GM19025 (cell line): ENCODE measurements at regions not wholly inside any gene's neighbourhood (a gene's known extent, or its start where the extent isn't known, plus 50 kb on each side); places are given as distances from the start of the nearest gene placed in this dataset.

ENCODE experiments used
- ATAC-seq: cut with Tn5 transposase; IDR thresholded peaks from one replicate; pipeline ENCODE4 v1.9.1; 2021; ENCODE audit warnings: mild to moderate bottlenecking, low read depth, moderate library complexity; ENCODE audit not compliant: unreplicated experiment

DNA sequence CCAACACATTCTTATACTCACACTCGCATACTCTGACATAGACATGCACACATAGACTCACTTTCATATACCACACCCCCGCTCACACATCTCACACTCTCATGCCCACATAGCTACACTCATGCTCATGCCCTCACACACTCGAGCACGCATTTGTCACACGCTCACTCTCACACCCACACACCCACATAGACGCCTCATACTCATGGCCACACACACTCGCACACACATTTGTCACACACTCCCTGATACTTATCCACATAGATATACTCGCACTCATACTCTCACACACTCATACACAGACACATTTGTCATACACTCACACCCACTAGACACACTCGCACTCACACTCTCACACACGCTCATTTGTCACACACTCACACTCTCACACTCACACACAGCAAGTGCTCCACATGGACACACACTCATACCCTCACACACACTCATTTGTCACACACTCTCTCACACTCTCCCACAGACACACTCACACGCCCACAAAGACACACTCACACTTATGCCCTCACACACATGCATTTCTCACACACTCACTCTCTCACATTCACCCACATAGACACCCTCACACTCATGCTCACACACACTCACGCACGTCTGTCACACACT lies 50.9 kb downstream of the TNP1 start:
- ATAC-seq, result no peak

DNA sequence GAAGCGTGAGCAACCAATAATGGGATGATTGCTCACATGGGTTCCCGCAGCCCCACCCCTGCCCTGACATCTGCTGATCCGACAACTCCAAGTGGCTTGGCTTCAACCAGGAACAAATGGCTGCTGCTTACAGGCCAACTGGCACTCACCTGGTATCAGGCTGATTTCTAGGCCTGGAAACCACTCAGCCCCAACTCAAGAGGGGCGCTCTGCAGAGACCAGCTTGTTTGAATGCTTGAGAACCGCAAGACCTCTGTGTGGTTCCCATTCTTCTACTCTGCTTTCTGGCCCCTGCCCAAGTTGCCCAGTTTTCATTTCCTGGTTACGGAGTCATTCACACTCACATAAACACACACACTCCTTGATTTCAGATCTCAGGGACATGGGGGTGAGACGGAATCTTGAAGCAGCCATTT lies 52.0 kb downstream of the TNP1 start:
- no peak for ATAC-seq

DNA sequence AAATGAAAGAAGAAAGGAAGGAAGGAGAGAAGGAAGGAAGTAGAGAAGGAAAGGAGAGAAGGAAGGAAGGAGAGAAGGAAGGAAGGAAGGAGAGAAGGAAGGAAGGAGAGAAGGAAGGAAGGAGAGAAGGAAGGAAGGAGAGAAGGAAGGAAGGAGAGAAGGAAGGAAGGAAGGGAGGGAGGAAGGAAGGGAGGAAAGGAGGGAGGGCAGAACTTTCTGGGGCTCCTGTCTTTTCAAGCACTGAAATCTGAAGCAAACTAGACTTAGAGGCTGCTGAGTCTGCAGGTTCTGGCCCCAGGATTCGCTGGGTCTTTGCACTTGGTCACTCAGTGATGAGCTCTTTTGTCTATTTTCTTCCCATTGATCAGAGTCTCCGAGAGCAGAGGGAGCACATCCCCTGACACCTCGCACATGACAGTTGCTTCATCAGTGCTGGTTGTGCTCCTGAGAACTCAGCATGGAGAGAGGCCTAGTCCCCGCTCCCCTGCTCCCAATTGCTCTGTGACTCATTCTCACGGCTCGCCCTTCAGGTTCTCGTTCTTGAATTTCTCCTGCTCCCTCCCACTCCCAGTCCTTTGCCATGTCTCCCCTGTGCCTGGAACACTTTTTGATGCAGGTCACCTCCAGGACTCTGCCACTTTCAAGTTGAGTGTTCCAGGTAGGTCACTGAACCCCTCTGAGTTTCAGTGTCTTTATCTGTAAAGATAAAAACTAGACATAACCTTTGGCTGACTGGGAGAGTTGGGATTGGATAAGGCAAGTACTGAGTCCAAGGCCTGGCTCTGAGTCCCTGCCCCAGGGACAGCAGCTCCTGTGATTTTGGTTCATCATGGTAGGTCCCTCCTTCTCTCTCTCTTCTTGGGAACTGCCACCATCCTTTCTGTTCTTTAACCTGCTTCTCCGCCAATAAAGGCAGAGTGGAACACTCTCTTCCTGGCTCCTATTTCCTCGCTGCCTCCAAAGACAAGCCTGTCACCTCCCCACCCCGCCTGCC lies 55.2 kb downstream of the TNP1 start:
- ATAC-seq, result no peak

DNA sequence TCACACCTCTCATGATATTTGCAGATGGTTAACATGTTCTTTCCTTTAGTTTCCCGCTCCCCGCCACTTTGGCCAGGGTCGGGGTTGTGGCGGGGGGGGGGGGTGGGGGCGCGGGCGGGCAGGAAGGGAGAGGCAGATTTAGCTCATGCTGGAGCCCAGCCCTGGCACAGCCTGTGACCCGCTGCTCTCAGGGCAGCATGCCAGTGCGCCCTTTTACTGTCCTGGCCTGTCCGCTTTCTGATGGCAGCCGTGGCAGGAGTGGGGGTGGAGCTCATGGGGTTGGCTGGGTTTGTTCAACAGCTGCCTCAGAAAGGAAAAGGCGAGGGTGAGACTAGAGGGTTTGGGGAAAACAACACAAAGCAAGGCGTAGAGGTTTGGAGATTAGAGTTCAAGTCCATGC lies 56.1 kb downstream of the TNP1 start:
- no peak for ATAC-seq

DNA sequence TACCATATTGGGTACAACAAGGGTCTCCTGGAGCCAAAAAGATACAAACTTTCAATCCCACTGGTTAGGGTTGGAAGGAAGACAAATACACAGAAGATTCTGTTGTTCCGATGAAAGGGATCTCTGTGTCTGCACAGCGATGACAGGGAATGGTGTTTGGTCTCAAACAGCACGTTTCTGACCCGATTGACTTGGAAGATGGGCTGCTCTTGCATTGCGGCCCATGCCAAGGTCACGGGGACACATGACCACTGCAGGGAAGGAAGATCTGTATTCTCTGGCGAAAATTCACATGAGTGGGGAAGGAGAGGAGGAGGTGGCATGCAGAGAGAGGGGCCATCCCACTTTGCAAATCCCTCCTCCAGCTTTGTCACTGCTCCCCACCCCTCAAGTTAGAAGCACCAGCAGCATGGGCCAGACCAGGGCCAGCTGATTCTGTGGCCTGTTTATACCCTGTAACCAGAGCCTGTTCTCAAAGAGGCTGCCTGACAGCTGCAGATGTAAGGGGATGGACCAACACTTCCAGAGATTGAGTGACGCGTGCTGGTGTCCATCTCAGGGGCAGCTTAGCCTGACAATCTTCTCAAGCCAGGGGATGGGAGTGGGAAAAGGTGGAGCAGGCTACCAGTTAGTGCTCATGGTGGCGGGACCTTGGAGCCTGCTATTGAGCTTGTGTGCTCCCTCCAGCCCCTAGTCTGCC lies 57.2 kb downstream of the TNP1 start:
- ATAC-seq, result no peak

DNA sequence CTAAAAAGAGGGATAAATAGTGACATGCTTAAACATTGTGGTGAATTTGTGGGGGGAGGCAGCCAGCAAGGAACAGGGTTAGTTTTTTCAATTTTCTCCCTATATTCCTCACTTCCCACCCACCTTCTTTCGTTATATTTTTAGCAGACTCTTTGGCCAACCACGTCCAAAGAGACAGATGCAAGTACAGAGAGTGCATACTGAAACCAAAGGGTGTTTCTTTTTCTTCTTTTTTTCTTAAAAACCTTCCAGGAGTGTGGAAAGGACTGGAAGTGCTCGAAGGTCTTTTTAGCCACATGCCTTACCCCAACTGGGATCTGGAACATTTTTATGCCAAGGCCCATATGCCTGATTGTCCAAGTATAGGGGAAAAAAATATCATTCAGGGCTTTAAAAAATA lies 59.0 kb downstream of the TNP1 start:
- no peak for ATAC-seq

DNA sequence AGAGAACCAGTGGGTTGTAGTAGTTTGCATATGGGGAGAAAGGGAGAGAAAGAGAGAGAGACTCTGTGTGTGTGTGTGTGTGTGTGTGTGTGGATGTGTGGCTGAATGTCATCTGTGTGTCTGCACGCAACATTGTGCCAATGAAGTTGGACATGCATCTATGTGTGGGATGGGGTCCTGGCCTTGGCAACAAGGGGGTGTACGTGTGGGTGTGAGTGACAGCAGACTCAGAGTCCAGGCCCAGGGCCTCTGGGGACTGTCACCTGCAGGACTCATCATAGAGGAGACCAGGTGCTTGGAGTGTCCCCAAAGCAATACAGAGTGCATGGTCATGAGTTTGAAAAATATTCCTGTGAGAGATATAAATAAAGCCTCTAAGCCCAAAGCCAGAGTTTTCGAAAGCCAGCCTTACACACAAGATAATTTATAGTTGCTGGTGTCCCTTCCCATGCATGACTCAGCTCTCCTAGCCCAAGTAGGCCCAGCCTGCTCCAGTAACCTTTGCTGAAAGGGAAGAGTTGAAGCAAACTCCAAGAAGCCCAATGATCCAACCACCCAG lies 59.9 kb downstream of the TNP1 start:
- no peak for ATAC-seq

DNA sequence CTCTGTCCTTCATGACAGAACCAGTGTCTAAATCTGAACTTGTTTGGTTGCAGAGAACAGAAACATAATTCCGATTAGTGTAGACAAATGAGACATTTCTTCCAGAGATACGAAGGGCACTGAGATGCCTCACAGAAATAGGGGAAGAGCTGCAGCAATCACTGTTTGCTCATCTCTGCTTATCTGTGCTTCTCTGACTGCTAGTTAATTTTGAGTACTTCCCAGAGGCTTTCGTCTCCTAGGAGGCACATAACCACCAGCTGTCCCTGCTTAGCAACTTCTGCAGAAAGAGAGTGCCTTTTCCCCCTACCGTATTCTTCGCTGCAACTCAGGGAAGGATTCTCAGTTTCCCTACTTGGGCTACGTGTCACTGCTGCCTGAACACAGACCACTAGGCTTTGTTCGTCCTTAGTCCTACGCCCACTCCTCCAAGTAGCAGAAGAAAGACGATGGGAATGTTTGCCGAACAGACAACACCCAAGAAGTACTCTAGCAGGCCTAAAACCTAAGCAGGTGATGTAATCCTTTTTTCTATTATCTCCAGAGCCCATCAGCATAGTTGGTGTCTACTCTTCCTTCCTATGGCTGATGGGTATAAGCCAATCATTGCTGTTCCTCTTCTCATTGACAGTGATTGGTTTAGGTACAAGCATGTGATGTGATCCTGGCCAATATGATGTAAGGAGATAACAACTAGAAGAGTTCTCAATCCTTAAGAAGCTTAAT lies 63.6 kb downstream of the TNP1 start:
- no peak for ATAC-seq

DNA sequence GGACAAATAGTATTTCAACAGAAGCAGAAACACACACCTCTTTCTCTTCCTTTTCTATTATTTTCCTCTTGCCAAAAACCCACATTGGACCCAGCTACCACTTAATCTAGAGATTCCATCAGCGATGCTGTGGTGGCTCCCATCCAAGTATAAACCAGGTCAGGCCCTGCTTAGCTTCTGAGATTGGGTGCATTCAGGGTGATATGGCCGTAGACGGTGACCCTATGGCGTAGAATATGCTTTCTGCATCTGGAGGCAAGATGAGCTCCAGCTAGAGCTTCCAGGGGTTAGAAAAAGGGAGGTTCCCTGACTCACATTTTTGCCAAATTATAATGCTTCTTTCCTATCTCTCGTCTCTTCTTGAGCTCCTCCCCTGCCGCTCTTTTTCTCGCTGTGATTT lies 66.5 kb downstream of the TNP1 start:
- no peak for ATAC-seq

DNA sequence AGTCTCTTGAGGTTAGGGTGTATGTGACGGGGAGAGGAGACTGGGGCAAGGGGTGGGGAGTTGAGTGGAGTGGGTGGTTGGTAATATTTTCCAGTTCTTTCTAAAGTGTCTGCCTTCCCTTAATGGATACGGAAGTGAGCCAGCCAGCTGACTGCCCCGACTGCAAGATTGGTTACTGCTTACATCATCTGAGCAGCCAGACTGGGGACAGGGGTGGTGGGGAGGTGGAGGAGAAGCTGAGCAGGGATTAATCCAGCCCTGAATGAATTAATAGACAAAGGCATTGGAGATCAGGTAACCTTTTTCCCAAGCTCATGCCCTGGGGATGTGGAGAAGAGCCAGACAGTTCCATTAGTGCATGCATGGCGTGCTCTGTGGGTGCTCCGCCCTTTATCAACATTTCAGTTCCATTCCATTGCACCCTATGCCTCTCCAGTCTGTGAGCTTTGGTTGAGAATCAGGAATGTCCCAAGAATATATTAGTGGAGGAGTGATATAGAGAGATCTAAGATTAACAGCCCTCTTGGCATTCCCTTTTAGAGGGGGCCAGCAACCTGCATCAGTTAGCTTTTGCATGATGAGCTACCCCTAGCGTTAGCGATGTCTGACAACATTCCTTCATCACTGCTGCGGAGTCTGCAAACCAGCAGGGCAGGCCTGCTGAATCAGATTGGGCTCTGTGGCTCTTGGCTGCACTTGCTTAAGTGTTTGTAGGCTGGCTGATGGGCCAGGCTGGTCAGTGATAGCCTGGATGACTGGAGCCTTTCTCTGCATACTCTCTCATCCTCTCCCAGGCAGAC lies 67.4 kb downstream of the TNP1 start:
- no peak for ATAC-seq

DNA sequence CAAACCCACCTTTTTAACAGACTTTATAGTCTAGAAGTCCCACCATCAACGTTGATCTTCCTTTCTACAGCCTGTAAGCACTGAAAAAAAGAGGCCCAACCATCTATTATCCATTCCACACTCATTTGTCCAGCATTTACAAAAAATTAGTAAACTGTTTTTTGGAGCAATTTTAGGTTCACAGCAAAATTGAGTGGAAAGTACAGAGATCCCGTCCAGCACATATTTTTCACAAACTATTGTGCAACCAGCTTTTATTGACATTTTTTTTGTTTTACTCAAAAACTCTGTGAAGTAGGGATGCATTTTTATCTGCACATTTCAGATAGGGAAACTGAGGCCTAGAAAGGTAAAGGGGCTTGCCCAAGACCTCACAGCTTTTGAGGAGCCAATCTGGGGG lies 68.6 kb downstream of the TNP1 start:
- no peak for ATAC-seq

DNA sequence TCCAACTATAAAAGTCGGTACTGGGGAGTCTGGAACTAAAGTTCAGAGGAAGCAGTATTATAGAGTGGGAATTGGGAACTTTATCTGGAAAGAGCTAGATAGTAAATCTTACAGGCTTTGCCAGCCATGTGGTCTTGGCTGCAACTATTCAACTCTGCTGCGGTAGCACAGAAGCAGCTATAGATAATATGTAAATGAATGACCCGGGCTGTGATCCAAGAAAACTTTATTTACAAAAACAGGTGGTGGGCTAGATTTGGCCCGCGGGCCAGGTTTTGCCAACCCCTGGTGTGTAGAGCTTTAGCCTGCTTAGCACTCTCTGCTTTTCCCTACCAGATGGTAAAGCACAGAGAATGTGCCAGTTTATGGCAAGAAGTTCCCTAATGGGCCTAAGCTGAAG lies 70.8 kb downstream of the TNP1 start:
- ATAC-seq, result no peak

DNA sequence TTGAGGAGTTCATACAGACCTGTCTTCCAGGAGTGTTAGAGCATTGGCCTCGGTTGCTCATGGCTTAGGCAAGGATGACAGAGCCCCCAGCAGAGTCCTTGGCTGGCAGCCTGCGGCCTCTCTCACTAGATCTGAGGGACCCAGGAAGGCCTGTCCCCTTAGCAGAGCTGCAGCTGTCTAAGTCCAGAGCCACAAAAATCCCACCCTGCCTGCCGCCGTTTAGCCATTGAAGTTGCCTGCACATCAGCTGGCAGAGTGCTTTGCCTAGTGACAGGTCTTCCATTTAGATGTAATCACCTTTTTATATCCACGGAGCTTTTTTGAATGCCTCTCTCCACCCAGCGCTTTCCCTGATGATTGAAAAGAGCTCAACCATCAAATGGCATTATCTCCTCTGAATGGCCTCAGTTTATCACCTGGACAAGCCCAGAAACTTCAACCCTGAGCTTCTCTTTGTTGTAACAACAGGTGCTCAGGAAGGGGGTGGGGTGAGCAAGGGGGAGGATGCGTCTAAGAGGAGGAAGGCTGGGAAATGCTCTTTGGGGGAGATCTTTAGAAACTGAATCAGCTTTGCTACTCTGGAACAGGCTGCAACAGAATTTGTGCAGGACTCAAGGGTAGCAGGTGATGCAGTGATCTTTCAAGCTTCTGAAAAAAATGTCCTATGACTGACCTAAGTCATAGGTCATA lies 71.9 kb downstream of the TNP1 start:
- ATAC-seq, result no peak

DNA sequence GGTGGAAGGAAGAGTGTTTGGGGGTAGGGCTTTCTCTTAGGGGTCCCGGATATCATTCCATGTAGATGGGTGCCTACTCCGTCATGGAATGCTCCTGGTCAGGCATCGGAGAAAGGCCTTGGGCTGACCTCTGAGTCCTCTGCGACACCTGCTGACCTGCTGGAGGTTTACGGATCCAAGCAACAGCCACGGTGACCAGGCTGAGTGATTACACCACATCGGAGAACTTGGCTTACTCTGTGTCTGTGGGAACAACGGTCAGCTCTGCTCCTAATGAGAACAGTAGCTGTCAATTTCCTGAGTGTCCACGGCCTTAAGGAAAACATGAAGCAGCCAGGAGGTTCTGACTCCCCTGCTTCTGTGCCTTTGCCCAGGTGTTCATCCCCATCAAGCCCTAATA lies 73.2 kb downstream of the TNP1 start:
- ATAC-seq, result no peak

DNA sequence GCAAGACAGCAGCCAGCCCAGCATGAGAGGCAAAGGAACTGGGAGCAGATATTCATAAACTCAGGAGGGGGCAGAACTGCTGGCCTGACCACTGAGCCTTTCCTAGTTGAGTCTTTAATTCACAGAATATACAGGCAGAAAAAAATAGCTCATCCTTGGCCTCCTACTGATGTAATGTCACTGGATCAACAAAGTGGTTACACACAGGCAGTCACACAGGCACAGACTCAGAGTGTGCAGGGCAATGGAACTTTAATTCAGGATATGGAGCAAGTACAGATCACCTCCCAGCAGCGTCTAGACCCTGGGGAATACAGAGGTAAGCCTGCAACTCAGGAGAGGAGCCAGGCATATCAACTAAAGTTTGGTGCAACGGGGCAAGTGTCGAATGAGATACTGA lies 75.4 kb downstream of the TNP1 start:
- ATAC-seq, result no peak

DNA sequence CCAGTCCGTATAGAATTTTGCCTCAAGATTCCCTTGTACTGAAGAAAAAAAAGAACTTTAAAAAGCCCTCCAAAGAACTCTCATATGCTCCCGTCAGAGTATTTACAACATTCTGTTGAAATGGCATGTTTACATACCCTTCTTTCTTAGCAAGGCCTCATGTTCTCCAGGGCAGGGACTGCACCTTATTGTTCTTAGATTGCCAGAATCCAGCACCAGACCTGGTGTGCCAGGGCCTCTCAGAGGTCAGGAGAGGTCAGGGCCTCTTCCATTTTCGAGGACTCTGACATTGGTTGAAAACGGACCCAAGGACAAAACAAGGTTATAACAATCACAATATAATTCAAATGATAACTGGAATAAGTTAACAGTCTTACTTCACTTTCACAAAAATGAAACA lies 78.2 kb downstream of the TNP1 start:
- no peak for ATAC-seq

DNA sequence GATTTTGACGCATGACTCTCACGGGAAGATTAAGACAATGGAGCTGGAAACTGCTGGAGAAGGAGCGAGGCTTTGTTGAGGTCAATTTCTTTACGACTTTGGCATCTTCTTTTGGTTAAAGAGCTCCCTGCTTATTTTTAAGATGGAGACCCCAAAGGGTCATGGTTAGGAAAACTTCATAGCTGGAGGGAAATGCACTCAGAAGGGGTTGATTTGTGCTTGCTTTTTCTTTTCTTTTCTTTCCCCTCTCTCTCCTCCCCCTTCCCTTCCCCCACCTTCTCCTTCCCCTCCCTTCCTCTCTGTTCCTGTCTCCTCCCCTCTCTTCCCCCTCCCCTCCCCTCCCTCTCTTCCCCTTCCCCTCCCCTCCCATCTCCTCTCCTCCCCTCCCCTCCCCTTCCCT lies 79.0 kb downstream of the TNP1 start:
- no peak for ATAC-seq

DNA sequence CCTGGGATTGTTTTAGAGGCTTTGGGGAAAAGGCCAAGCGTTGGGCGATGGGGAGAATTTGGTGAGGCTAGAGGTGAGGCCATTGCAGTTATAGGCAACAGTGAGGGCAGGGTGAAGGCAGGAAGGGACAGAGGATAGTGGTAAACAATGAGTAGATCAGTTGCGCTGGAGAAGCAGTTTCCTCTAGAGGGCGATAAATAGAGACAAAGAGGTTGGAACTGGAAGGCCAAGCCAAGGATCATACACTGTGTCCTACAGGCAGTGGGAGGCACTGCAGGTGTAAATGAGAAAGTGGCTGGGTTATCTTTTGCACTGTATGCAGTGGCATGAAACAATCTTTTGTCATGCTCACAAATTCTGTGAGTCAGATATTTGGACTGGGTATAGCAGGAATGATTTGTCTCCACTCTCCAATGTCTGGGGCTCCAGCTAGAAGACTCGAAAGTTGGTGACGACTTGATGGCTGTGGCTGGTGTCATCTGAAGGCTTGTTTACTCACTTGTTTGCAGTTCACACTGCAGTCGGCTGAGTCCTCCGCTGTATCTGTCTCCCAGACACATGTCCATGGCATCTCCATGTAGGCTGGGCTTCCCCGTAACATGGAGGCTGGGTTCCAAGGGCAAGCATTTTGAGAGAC lies 82.1 kb downstream of the TNP1 start:
- ATAC-seq, result peak; percentile 95
